Glutamatergic neuron (in vitro differentiated cells): ENCODE measurements at regions not wholly inside any gene's neighbourhood (a gene's known extent, or its start where the extent isn't known, plus 50 kb on each side); places are given as distances from the start of the nearest gene placed in this dataset.

Experiments
- DNase-seq: peaks from one replicate; pipeline ENCODE4 v3.0.0; 2022
- H3K27ac Mint-ChIP-seq: one replicate; pipeline ENCODE4 v1.8.0; 2020; ENCODE audit warnings: mild to moderate bottlenecking, mixed read lengths, inconsistent platforms; ENCODE audit not compliant: unreplicated experiment
- H3K27me3 Mint-ChIP-seq: one replicate; pipeline ENCODE4 v1.8.0; 2020; ENCODE audit warnings: mild to moderate bottlenecking, moderate library complexity, mixed read lengths, inconsistent platforms; ENCODE audit not compliant: unreplicated experiment
- H3K36me3 Mint-ChIP-seq: one replicate; pipeline ENCODE4 v1.8.0; 2020; ENCODE audit warnings: mild to moderate bottlenecking, mixed read lengths, inconsistent platforms; ENCODE audit not compliant: unreplicated experiment
- H3K4me1 Mint-ChIP-seq: one replicate; pipeline ENCODE4 v1.8.0; 2020; ENCODE audit warnings: mild to moderate bottlenecking, low read depth, mixed read lengths, inconsistent platforms; ENCODE audit not compliant: unreplicated experiment
- H3K4me3 Mint-ChIP-seq: one replicate; pipeline ENCODE4 v1.8.0; 2020; ENCODE audit warnings: mild to moderate bottlenecking, mixed read lengths, inconsistent platforms; ENCODE audit not compliant: unreplicated experiment
- H3K9me3 Mint-ChIP-seq: one replicate; pipeline ENCODE4 v1.8.0; 2020; ENCODE audit warnings: mild to moderate bottlenecking, moderate library complexity, mixed read lengths, inconsistent platforms; ENCODE audit not compliant: unreplicated experiment
- CTCF ChIP-seq: fragments of 200-600 bp; sonication (generic); IDR thresholded peaks from one replicate; pipeline ENCODE4 v1.5.0; 2021; ENCODE audit not compliant: partially characterized antibody, unreplicated experiment

- H3K9me3 Mint-ChIP-seq = no peaks in the 10 kb centered on the region
- H3K4me3 Mint-ChIP-seq = no peak overlapping the region
- H3K27me3 Mint-ChIP-seq = no peaks in the 10 kb centered on the region
- H3K4me1 Mint-ChIP-seq = no peaks in the 10 kb centered on the region
- no peak for DNase-seq
- no peaks in the 10 kb centered on the region for H3K36me3 Mint-ChIP-seq
- no peak for TF ChIP-seq CTCF
- no peak overlapping the region for H3K27ac Mint-ChIP-seq
Observed at GRCh38 chr11:122604621-122605020, 50.9 kb upstream of the UBASH3B start.

DNA sequence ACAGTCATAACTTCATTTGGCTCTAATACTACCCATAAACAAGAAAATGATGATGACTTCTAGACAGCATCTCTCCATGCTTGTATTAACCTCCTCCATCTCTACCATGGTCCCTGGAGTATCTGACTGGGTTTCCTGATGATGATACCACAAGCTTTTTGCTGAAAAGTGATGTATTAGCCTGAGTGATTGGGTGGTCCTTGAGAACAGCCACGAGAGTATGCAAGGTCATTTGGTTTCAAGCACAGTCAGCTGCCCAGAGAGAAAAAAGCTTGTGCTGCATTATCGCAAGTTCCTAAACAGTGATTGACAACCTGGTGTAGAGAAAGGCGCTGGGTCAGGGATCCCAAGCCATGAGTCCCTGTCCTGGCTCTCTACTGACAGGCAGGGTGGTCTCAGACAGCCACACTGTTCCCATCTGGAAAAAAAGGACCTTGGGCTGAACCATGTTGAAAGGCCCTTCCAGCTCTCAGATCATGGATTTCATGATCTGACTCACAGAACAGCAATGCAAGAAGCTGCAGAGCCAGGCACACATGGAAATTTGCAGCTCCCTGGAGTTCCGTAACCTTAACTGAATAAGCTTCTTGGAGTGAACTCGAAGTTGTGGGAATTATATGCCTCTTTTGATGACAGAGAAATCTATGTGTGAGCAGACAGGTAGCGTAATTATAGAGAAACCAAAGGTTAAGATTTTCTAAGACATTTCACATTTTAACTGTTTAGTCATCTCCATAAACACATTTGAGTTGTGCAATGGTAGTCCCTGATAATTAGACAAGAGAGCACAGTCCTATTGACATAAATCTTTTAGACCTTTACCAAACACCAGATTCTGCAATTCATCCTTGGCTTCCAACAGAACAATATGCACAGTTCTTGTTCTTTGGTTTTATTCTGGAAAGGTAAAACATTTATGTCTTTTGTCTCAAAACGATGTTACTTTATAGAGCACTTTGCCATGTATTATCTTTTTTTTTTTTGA lies 54.1 kb upstream of the UBASH3B start:
- no peaks in the 10 kb centered on the region for H3K9me3 Mint-ChIP-seq
- H3K36me3 Mint-ChIP-seq = no peaks in the 10 kb centered on the region
- no peak for TF ChIP-seq CTCF
- no peaks in the 10 kb centered on the region for H3K27me3 Mint-ChIP-seq
- no peaks in the 10 kb centered on the region for H3K4me1 Mint-ChIP-seq
- DNase-seq = no peak
- H3K27ac Mint-ChIP-seq = no peak overlapping the region
- H3K4me3 Mint-ChIP-seq = no peak overlapping the region

- H3K27ac Mint-ChIP-seq = no peak overlapping the region
- TF ChIP-seq CTCF = no peak
Observed at GRCh38 chr11:122600290-122600689, 55.2 kb upstream of the UBASH3B start.

DNA sequence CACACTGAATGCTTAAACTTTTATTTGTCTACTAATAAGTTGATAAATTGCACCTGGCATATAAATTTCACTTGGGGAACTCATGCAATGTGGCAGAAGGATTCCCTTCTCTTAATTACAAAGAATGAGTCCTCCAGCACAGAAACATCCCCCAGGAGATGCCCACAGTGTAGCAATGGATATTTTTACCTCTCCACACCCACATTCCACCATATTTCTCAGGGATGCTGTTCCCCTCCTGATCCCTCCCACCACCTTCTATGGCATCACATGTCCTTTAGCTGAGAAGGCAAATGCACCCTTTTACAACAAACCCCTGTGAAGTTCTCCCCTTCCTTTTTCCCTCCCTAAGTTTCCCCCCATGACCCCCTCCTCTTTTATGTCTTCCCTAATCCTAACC lies 56.1 kb upstream of the UBASH3B start:
- Mint-ChIP-seq H3K36me3 (no peaks in the 10 kb centered on the region), H3K4me1 (no peaks in the 10 kb centered on the region), H3K9me3 (no peaks in the 10 kb centered on the region), H3K4me3 (no peak overlapping the region), H3K27me3 (peaks cover 2% of the 10 kb centered on the region), H3K27ac (no peak overlapping the region)
- DNase-seq = no peak
- TF ChIP-seq CTCF = no peak

More at GRCh38 chr11:122600290-122600689, 55.2 kb upstream of the UBASH3B start:
- Mint-ChIP-seq H3K27me3 (no peaks in the 10 kb centered on the region), H3K4me3 (no peak overlapping the region), H3K36me3 (no peaks in the 10 kb centered on the region), H3K4me1 (no peaks in the 10 kb centered on the region), H3K9me3 (no peaks in the 10 kb centered on the region)
- DNase-seq = no peak

- Mint-ChIP-seq H3K27ac (no peak overlapping the region), H3K4me3 (no peak overlapping the region), H3K27me3 (peaks cover 2% of the 10 kb centered on the region), H3K4me1 (no peaks in the 10 kb centered on the region), H3K36me3 (no peaks in the 10 kb centered on the region), H3K9me3 (no peaks in the 10 kb centered on the region)
- no peak for DNase-seq
- TF ChIP-seq CTCF = no peak
Observed at GRCh38 chr11:122598971-122599370, 56.6 kb upstream of the UBASH3B start.
